ENCODE measurements at regions not wholly inside any gene's neighbourhood (a gene's known extent, or its start where the extent isn't known, plus 50 kb on each side); places are given as distances from the start of the nearest gene placed in this dataset.
A peak's percentile ranks its signal among the peaks of the same experiment; 100 is the strongest.

- H3K27me3 Mint-ChIP-seq = peaks cover 69% of the 10 kb centered on the region
- H3K4me3 Mint-ChIP-seq = peak overlapping the region in 1 of 2 donors; percentile 39
These were observed 187.4 kb upstream of the LINGO1 start for GRCh38 chr15:77819851-77820728.

GRCh38 chr15:77819048-77819850, 186.5 kb upstream of the LINGO1 start:
- no peak for ATAC-seq
- no peaks in the 10 kb centered on the region for H3K4me1 Mint-ChIP-seq
- DNase-seq = no peak
- peaks cover 70% of the 10 kb centered on the region for H3K27me3 Mint-ChIP-seq
- H3K9me3 Mint-ChIP-seq = no peaks in the 10 kb centered on the region
- H3K27ac Mint-ChIP-seq = no peak overlapping the region
- H3K4me3 Mint-ChIP-seq = peak overlapping the region in 1 of 2 donors; percentile 16

More at GRCh38 chr15:77819851-77820728, 187.4 kb upstream of the LINGO1 start:
- ATAC-seq = peak; percentile 28
- Mint-ChIP-seq H3K27ac (no peak overlapping the region), H3K9me3 (no peaks in the 10 kb centered on the region), H3K4me1 (no peaks in the 10 kb centered on the region)
- DNase-seq = no peak

GRCh38 chr15:77818484-77819047, 185.9 kb upstream of the LINGO1 start:
- Mint-ChIP-seq H3K9me3 (no peaks in the 10 kb centered on the region), H3K27ac (no peak overlapping the region), H3K4me1 (no peaks in the 10 kb centered on the region), H3K27me3 (peaks cover 70% of the 10 kb centered on the region), H3K4me3 (no peak overlapping the region)
- no peak for DNase-seq
- no peak for ATAC-seq

- no peaks in the 10 kb centered on the region for H3K4me1 Mint-ChIP-seq
- H3K9me3 Mint-ChIP-seq = no peaks in the 10 kb centered on the region
- ATAC-seq (no peak), DNase-seq (no peak)
- H3K27me3 Mint-ChIP-seq = peaks cover 60% of the 10 kb centered on the region
- H3K27ac Mint-ChIP-seq = no peak overlapping the region
- no peak overlapping the region for H3K4me3 Mint-ChIP-seq
These were observed 184.7 kb upstream of the LINGO1 start for GRCh38 chr15:77817434-77817833.

GRCh38 chr15:77816983-77817382, 184.3 kb upstream of the LINGO1 start:
- H3K27me3 Mint-ChIP-seq = peaks cover 56% of the 10 kb centered on the region

GRCh38 chr15:77815015-77815414, 182.3 kb upstream of the LINGO1 start:
- Mint-ChIP-seq H3K27me3 (peaks cover 36% of the 10 kb centered on the region), H3K27ac (no peak overlapping the region), H3K4me3 (no peak overlapping the region), H3K4me1 (no peaks in the 10 kb centered on the region), H3K9me3 (no peaks in the 10 kb centered on the region)
- ATAC-seq (no peak), DNase-seq (no peak)

More at GRCh38 chr15:77816983-77817382, 184.3 kb upstream of the LINGO1 start:
- no peak overlapping the region for H3K4me3 Mint-ChIP-seq
- ATAC-seq (no peak), DNase-seq (no peak)
- H3K27ac Mint-ChIP-seq = no peak overlapping the region
- no peaks in the 10 kb centered on the region for H3K4me1 Mint-ChIP-seq
- H3K9me3 Mint-ChIP-seq = no peaks in the 10 kb centered on the region

- no peak overlapping the region for H3K27ac Mint-ChIP-seq
- ATAC-seq = no peak
These were observed 180.0 kb upstream of the LINGO1 start for GRCh38 chr15:77812664-77813063.

GRCh38 chr15:77811270-77811669, 178.6 kb upstream of the LINGO1 start:
- no peaks in the 10 kb centered on the region for H3K4me1 Mint-ChIP-seq
- H3K4me3 Mint-ChIP-seq = no peak overlapping the region
- no peak for DNase-seq
- no peak for ATAC-seq
- H3K27me3 Mint-ChIP-seq = peaks cover 13% of the 10 kb centered on the region
- H3K9me3 Mint-ChIP-seq = no peaks in the 10 kb centered on the region
- no peak overlapping the region for H3K27ac Mint-ChIP-seq

More at GRCh38 chr15:77812664-77813063, 180.0 kb upstream of the LINGO1 start:
- H3K4me1 Mint-ChIP-seq = no peaks in the 10 kb centered on the region
- no peak overlapping the region for H3K4me3 Mint-ChIP-seq
- H3K9me3 Mint-ChIP-seq = no peaks in the 10 kb centered on the region
- peaks cover 27% of the 10 kb centered on the region for H3K27me3 Mint-ChIP-seq
- DNase-seq = no peak

- DNase-seq (no peak), ATAC-seq (no peak)
- Mint-ChIP-seq H3K27ac (no peak overlapping the region), H3K27me3 (peaks cover 2% of the 10 kb centered on the region), H3K4me3 (no peak overlapping the region), H3K9me3 (no peaks in the 10 kb centered on the region), H3K4me1 (no peaks in the 10 kb centered on the region)
These were observed 177.4 kb upstream of the LINGO1 start for GRCh38 chr15:77810130-77810571.

- Mint-ChIP-seq H3K4me1 (no peaks in the 10 kb centered on the region), H3K27me3 (no peaks in the 10 kb centered on the region), H3K9me3 (no peaks in the 10 kb centered on the region), H3K4me3 (no peak overlapping the region), H3K27ac (no peak overlapping the region)
- DNase-seq = no peak
- ATAC-seq = no peak
These were observed 176.0 kb upstream of the LINGO1 start for GRCh38 chr15:77808581-77809177.

- Mint-ChIP-seq H3K4me1 (no peaks in the 10 kb centered on the region), H3K9me3 (no peaks in the 10 kb centered on the region), H3K27me3 (no peaks in the 10 kb centered on the region), H3K27ac (no peak overlapping the region), H3K4me3 (no peak overlapping the region)
- ATAC-seq = no peak
- DNase-seq = no peak
These were observed 175.4 kb upstream of the LINGO1 start for GRCh38 chr15:77808075-77808474.

- H3K4me3 Mint-ChIP-seq = no peak overlapping the region
- no peaks in the 10 kb centered on the region for H3K9me3 Mint-ChIP-seq
- no peaks in the 10 kb centered on the region for H3K27me3 Mint-ChIP-seq
- no peak overlapping the region for H3K27ac Mint-ChIP-seq
- H3K4me1 Mint-ChIP-seq = no peaks in the 10 kb centered on the region
- ATAC-seq = no peak
- DNase-seq = no peak
These were observed 174.9 kb upstream of the LINGO1 start for GRCh38 chr15:77807611-77808010.

- no peaks in the 10 kb centered on the region for H3K9me3 Mint-ChIP-seq
- no peaks in the 10 kb centered on the region for H3K27me3 Mint-ChIP-seq
- no peak overlapping the region for H3K4me3 Mint-ChIP-seq
These were observed 174.4 kb upstream of the LINGO1 start for GRCh38 chr15:77807115-77807514.

GRCh38 chr15:77804210-77804609, 171.5 kb upstream of the LINGO1 start:
- ATAC-seq (no peak), DNase-seq (no peak)
- Mint-ChIP-seq H3K4me3 (no peak overlapping the region), H3K27ac (no peak overlapping the region), H3K27me3 (no peaks in the 10 kb centered on the region), H3K9me3 (no peaks in the 10 kb centered on the region), H3K4me1 (no peaks in the 10 kb centered on the region)

More at GRCh38 chr15:77807115-77807514, 174.4 kb upstream of the LINGO1 start:
- no peaks in the 10 kb centered on the region for H3K4me1 Mint-ChIP-seq
- ATAC-seq (no peak), DNase-seq (no peak)
- H3K27ac Mint-ChIP-seq = no peak overlapping the region

- H3K4me3 Mint-ChIP-seq = no peak overlapping the region
- H3K27ac Mint-ChIP-seq = no peak overlapping the region
- ATAC-seq = no peak
- no peaks in the 10 kb centered on the region for H3K27me3 Mint-ChIP-seq
- H3K4me1 Mint-ChIP-seq = no peaks in the 10 kb centered on the region
- DNase-seq = no peak
- H3K9me3 Mint-ChIP-seq = no peaks in the 10 kb centered on the region
These were observed 170.8 kb upstream of the LINGO1 start for GRCh38 chr15:77803487-77803886.

Measured in stimulated activated naive CD8-positive, alpha-beta T cell treated with anti-CD3 and anti-CD28 coated beads, Interleukin-15, amount 100 ng/mL, for 72 hours (primary cell).